Ecto neural progenitor cell (in vitro differentiated cells): ENCODE measurements at regions not wholly inside any gene's neighbourhood (a gene's known extent, or its start where the extent isn't known, plus 50 kb on each side); places are given as distances from the start of the nearest gene placed in this dataset.
"Not testable (repeated sequence)": the region's sequence is repeated elsewhere in the genome, so short reads cannot be mapped to it uniquely, and the experiment has no call there.

ENCODE experiments used
- DNase-seq: peaks from one replicate; pipeline ENCODE4 v3.0.0-alpha.2; 2018; ENCODE audit warnings: low spot score

- no peak for DNase-seq
Measured at GRCh38 chr14:46596236-46596635, 55.3 kb downstream of the RPL10L start.

- DNase-seq = no peak
Measured at GRCh38 chr14:46582826-46583225, 68.8 kb downstream of the RPL10L start.

- no peak for DNase-seq
Measured at GRCh38 chr14:46581036-46581671, 70.4 kb downstream of the RPL10L start.

GRCh38 chr14:46574978-46575375 is 76.6 kb downstream of the RPL10L start:
- no peak for DNase-seq

- no peak for DNase-seq
Measured at GRCh38 chr14:46574221-46574977, 77.2 kb downstream of the RPL10L start.

- DNase-seq = no peak
Measured at GRCh38 chr14:46573498-46573897, 78.1 kb downstream of the RPL10L start.

- DNase-seq = no peak
Measured at GRCh38 chr14:46571970-46572369, 79.6 kb downstream of the RPL10L start.

- DNase-seq = not testable (repeated sequence)
Measured at GRCh38 chr14:46568161-46568560, 83.4 kb downstream of the RPL10L start.

GRCh38 chr14:46550836-46551235 is 100.7 kb downstream of the RPL10L start:
- no peak for DNase-seq

- no peak for DNase-seq
Measured at GRCh38 chr14:46540986-46541385, 110.6 kb downstream of the RPL10L start.

- no peak for DNase-seq
Measured at GRCh38 chr14:46519121-46519520, 132.5 kb downstream of the RPL10L start.

- not testable (repeated sequence) for DNase-seq
Measured at GRCh38 chr14:46508752-46509151, 142.8 kb downstream of the RPL10L start.

- no peak for DNase-seq
Measured at GRCh38 chr14:46499521-46499920, 152.1 kb downstream of the RPL10L start.

GRCh38 chr14:46496409-46496808 is 155.2 kb downstream of the RPL10L start:
- no peak for DNase-seq

- no peak for DNase-seq
Measured at GRCh38 chr14:46490238-46490685, 161.3 kb downstream of the RPL10L start.

- no peak for DNase-seq
Measured at GRCh38 chr14:46488374-46488773, 163.2 kb downstream of the RPL10L start.

- DNase-seq = no peak
Measured at GRCh38 chr14:46487582-46488350, 163.8 kb downstream of the RPL10L start.

GRCh38 chr14:46482200-46482599 is 169.4 kb downstream of the RPL10L start:
- DNase-seq = no peak

GRCh38 chr14:46480817-46481216 is 170.8 kb downstream of the RPL10L start:
- DNase-seq = no peak

- DNase-seq = no peak
Measured at GRCh38 chr14:46472261-46472660, 179.3 kb downstream of the RPL10L start.

- no peak for DNase-seq
Measured at GRCh38 chr14:46464341-46464740, 187.2 kb downstream of the RPL10L start.

GRCh38 chr14:46451800-46452199 is 199.8 kb downstream of the RPL10L start:
- no peak for DNase-seq

- no peak for DNase-seq
Measured at GRCh38 chr14:46444666-46445065, 206.9 kb downstream of the RPL10L start.
